ENCODE measurements at regions not wholly inside any gene's neighbourhood (a gene's known extent, or its start where the extent isn't known, plus 50 kb on each side); places are given as distances from the start of the nearest gene placed in this dataset.
"Not testable (repeated sequence)": the region's sequence is repeated elsewhere in the genome, so short reads cannot be mapped to it uniquely, and the experiment has no call there.

DNA sequence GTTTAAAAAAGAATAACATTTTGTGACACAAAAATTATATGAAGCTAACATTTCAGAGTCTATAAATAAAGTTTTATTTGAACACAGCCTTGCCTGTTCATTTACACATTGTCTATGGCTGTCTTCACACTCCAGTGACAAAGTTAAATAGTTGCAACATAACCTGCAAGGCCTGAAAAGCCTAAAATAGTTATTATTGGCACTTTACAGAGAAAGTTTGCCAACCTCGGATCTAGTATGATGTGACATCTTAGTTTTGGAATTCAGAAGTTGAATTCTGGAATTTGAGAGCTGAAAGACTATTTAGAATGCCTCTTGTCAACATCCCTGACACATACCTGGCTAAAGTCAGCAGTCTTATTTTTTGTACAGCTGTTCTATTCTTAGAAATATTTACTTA is 68.3 kb downstream of the DYRK2 start:
- DNase-seq = no peak

DNA sequence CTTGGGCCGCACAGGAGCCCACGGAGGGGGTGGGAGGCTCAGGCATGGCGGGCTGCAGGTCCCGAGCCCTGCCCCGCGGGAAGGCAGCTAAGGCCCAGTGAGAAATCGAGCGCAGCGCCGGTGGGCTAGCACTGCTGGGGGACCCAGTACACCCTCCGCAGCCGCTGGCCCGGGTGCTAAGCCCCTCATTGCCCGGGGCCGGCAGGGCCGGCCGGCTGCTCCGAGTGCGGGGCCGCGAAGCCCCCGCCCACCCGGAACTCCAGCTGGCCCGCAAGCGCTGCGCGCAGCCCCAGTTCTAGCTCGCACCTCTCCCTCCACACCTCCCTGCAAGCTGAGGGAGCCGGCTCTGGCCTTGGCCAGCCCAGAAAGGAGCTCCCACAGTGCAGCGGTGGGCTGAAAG is 70.8 kb downstream of the DYRK2 start:
- not testable (repeated sequence) for DNase-seq

DNA sequence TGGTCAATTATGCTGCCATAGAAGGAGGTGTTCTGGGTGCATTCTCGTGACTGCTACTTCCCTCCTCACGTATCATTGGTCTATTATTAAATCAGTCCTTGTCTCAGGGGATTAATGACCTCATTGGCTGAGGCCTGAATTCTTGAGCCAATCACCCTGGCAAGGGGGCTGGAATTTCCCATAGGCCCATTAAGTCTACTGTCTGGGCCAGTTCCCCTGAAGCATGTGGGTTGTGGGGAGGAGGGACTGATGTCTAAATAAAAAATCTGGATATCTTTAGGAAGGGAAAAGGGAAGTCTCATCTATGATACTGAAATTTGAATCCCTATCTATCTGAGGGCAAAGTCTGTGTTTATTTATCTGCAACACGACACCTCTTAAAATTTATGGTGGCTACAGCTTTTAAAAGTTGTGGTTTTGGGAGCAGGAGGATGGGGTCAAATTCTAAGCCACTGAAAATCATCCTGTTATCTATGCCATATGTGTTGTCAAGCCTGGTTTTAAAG is 71.9 kb downstream of the DYRK2 start:
- DNase-seq = no peak

DNA sequence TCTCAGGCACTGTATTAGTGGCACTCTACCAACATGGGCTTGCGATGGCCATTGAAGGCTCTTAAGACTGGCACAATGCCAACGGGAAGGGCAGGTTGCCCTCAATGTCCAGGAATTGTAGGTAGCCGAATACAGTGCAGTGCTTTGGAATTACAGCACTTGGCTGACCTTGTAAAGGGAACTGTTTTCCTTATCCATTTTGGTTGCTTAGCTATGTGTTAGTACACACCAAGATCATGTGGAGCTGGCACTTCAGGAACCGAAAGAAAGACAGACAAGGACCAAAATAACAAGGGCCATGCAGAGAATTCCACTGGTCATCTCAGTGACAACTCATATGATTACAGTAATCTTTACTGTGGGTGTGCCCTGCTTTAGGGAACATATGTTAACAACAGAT is 72.7 kb downstream of the DYRK2 start:
- DNase-seq = no peak

DNA sequence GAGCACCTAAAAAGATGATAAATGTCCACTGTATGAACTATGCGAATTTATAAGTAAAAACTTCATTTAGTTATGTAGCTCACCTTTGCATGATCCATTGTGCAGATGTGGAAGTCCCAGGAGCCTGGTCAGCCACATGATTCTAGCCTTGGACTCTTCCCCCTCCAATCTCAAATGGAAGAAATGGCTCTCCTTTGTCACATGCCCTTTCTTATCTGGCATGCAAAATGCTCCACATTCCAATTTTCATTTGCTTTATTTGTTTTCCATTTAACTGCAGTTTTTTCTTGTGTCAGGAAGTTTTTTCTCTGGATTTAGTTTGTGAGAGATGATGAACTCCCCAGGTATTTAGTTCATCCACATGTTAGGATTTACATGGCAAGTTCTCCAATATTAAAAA is 73.8 kb downstream of the DYRK2 start:
- DNase-seq = no peak

DNA sequence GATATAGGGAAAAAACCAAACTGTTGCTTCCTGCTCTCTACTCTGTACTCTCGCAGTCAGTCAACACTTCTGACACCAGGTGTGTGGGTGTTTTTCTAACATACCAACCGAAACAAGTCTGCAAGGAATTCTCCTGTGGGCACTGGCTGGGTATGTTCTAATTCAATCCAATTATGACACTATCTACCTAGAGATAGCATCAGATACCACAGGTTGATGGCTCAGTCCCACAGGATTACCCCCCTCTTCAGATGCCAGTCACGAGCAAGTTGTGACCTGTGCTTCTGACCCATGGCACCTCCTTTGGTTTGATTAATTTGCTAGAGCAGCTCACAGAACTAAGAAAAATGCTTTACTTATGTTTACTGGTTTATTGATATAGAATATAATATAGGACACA is 78.3 kb downstream of the DYRK2 start:
- DNase-seq = no peak

DNA sequence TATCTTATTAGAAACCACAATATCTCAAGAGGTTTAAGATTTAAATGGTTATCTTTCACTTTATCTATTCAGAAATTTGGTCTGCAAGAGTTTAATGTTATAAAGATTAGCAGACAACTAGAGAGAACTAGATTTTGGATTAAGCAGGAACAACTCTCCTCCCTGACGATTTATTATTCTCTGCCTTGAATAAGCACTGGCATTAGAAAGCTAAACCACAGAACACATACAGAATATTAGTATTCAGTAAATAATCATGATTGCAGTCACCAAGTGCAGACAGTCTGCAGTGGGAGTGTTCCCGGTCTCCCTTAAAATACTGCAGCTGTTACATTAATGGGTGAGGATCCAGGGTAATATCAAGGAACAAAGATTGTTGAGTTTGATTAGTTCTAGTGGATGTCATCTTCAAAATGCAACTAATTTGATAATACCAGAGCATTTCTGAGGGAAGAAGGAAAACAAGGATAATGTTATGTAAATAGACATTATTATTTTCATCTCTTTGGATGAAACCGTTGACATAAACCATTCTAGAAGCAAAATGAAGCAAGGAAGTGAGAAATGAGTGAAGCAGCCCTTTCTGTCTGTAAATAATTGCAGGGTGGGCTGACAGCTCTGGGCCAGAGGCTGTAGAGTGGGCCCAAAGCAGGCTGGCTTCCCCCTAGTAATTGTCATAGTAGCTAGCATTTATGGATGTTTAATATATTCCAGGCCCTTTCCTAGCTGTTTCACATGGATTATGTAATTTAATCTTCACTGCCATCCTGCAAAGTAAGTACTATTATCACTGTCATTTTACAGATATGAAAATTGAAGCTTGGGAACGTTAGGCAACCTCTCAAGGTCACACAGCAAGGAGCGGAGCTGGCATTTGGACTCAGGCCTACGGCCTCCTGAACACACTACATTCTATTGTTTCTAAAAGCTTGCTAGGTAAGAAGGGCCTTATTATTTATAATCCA is 79.4 kb downstream of the DYRK2 start:
- no peak for DNase-seq

DNA sequence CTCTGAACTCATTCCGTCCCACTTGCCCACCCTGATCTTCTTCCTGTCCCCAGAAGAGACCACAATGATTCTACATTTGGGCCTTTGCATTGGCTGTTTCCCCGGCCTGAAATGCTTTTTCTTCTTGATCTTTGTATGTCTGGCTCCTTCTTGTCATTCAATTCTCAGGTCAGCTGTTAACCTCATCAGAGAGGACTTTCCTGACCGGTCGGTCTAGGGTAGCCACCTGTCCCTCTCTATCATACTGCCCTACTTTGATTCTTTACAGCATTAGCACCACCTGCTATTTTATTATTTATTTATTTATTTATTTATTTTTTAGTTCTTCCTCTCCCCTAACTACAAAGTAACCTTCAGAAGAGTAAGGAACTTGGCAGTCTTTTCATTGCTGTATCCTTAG is 84.3 kb downstream of the DYRK2 start:
- DNase-seq = no peak

DNA sequence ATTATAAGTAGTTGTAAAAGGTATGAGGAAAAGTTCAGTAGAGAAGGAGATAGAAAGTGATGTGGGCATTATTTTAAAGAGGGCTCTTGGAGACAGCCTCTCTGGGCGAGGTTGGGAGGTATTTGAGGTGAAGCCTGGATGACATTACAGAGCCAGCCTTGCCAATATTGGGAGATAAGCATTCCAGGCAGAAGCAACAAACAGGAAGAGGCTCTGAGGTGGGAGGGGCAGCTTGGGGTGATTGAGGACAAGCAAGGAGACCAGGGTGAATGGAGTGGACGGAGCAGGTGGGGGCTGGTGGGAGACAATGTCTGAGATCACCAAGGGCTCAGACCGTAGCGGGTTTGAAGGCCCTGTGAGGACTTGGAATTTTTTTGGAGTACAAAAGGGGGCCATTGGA is 87.3 kb downstream of the DYRK2 start:
- DNase-seq = no peak

DNA sequence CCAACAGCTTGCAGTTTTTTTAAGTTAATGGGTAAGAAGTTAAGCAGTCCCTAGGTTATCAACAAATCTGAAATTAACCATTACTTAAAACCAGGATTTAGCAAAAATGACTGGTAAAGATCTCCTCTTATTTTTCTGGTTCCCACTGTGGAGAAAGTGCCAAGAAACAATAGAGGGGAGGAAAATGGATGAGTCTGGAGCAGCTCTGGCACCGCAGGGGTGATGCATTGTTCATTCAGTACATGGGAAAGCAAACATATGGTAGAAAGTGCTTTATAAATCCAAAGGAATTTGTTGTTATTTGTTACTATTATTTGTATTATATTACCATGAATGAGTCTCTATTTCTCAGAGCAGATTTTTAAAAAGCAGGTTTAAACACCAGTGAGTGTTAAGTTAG is 92.2 kb downstream of the DYRK2 start:
- DNase-seq = no peak

DNA sequence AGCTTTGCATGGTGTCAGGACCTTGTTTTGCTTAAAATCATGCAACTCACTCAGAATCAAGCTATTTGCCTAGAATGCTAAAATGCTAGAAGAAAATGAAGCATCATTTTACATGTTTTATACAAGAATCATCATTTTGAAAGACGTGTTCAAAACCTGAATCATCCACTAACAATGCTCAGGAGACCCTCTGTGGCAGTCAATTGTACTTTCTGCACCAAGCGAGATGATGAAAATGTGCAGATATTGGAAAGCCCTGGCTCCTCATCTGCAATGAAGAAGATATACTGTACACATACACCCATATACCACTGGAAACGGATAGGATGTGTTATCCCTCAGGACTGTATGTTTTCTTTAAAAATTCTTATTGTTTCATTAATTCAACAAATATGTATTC is 92.7 kb downstream of the DYRK2 start:
- no peak for DNase-seq

DNA sequence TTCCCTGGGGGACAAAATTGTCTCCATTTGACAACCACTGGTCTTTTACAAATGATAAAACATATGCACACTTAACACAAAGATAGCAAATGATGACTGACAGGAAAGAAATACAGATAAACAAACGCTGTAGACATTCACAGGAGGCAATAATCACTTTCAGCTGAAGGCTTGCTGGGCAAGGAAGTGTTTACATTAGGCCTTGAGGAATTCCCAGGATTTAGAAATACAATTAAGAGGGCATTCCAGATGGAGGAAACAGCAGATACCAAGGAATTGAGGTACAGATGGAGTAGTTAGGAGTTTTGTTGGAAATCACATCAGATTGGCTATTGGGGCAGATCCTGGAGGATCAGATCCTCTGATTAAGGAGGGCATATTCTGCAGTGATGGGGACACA is 93.9 kb downstream of the DYRK2 start:
- DNase-seq = no peak

DNA sequence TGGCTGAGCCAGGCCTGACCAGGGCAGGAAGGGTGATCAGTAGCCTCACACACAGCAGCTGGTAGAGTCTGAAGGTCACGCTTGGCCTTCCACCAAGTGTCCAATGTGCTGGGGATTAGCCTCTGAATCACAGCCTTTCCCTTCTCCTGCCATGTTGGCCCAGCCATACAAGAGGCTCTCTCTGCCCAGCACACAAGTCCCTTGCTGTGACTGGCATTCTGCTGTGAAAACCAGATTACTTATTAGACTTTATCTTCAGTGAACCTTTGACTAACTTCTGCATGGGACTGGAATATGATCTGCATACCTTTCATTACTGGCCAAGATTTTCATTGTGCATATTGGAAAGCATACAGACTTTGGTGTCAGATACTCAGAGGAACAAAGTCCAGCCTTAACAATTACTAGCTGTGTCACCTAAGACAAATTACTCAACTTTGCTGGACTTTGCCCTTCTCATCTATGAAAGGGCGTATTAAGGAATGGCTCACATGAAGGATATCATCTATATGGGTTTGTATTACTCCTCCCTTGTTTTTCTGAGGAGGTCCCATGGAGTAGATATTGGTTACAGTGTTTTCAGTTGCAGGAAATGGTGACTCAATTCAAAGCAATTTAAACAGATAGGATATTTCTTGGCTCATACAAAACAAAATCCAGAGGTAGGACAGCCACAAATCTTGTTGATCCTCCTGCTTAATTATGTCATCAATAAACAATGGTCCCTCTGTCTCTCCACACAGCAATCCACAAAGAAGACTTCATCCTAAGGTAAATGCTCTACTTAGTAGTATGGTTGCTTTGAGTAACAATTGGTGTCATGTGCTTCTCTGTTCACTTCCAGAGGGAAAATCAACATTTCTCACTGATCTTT is 99.6 kb downstream of the DYRK2 start:
- no peak for DNase-seq

DNA sequence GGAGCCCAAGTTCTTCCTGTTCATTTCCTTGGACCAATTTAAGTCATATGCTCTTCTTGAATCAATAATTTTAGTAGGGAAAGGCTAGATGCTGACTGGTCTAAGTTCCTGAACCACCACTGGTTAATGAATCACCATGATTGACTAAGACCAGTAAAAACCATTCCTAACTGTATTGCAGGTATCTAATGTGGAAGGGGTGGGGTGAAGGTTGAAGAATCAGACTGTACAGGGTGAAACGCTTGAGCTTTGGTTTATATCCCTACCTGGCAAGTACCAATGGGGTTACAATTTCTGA is 100.1 kb downstream of the DYRK2 start:
- DNase-seq = no peak

DNA sequence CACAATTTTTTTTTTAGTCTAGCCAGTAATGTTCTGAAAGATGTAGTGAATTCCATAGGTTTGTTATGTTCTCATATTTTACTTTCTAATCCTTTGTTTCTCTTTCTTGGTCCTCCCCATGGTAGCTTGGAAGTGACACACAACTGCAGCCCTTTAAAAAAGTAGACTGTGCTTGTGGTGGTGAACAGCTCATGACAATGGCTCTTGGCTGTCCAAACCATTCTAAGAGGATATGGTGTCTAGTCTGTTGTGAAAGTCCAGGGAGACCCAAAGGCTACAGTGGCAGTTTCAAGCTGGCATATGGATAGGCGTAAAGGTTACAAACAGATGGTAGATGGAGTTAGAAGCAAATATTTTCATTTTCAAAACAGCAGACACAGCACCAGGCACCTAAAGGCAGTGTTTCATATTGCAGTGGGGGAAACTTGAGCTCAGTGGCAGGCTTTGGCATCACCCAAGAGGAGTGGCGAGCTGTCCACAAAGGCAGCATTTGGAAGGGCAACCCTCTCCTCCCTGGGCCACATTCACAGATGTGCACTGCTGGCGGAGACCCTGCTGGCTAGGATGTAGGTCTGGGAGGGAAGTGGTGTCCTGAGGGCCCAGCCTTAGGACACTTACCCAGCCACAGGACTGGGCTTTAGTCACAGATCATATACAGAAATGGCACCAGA is 102.1 kb downstream of the DYRK2 start:
- no peak for DNase-seq

DNA sequence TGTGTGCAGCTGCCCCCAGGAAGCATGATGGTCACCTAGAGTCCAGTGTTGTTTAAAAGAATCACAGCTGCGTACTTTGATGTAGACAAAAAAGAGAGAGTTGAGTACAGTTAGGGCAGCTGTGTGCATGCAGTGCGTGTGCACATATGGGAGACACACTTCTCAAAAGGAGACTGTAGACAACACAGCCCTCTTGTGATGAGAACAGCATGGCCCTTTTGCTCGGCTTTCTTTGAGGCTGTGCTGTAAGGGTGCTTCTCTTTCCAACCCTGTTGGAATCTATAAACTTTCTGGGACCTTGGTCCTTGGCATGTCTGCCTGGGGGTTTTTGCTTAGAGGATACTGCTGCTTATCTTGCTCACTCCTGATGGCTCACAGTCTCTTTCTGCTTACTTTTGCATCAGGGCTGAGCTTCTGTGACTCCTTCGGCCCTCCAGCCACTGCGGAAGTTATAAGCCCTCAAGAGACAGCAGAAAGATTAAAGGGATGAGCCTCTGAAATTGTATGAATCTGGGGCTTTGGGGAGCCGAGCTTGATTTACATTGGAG is 102.9 kb downstream of the DYRK2 start:
- no peak for DNase-seq

DNA sequence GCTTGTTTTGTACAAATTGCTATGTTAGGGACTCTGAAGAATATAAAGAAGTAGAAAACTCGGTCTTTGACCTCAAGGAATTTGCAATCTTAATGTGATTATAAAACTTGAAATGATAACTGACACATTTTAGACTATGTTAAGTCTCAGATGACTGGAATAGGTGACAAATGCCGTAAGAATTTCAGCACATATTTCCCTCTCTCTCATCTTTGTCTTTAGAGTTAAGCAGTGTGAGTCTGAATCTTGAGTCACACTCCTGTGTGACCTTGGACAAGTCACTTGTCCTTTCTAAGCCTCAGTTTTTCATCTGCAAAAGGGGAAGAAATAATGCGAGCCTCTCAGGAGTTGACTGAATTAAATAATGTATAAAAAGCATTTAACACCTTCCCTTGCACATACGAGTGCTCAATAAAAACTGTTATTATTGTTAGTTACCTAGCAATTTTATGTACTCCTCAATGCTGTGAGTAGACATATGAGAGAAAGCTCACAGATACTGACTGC is 103.7 kb downstream of the DYRK2 start:
- DNase-seq = no peak

DNA sequence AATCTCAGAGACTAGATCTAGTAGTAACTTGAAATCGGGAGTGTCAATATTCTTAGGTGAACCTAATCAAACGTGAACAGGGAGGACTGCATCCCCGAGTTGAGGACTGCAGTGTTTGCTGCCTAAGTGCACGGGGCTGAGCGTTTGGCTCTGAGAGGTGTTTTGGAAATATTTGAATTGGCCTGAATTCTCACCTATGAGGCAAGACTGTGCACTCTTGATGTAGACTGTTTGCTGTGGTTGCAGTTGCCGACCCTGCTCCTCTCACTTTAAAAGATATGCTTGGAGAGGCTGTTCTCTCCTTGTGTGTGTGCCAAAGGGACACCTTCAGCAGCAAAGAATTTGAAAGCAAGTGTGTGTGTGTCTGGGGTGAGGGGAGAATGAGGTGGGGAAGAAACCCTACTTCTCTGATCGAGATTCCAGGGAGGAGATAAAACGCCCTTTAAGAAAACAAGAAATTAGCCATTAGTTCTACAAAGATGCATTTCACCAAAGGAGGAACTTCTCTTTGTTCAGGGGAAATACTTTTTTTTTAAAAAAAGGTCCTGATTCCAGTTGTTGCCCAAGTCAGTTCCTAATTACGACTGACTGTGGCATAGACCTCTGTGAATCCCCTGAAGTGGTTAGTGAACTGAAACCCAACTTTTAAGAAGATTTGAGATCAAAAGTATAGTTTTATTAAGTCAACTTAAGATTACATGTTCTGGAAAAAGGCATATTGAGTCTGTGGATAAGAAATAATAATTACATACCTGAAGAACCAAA is 106.6 kb downstream of the DYRK2 start:
- no peak for DNase-seq

DNA sequence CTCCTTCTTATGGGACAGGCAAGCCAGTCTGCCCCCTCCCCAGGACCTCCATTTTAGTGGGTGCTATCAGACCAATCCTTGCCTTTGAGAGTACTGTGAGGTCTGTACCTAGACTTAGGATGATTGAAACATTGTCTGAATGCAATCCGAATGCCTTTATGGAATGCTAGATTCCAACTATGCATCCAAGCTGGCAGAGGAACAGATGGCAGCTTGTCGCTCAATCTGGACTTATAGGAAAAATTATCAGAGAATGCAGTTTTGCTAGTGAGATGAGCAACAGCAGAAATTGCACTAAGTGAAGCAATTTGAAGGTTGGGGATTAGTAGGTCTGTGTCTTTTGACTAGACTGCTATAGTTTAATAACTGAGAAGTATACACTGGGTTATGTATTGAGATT is 109.1 kb downstream of the DYRK2 start:
- DNase-seq = no peak

DNA sequence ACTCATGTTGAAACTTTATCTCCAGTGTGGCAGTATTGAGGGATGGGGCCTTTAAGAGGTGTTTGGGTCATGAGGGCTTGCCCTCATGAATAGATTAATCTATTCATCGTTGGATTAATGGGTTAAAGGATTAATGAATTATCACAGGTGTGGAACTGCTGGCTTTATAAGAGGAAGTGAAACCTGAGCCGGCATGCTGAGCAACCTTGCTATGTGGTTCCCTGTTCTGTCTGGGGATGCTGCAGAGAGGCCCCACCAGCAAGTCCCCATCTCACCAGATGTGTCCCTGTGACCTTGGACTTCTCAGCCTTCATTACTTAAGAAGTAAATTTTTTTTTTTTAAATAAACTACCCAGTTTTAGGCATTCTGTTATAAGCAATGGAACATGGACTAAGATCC is 109.6 kb downstream of the DYRK2 start:
- no peak for DNase-seq

DNA sequence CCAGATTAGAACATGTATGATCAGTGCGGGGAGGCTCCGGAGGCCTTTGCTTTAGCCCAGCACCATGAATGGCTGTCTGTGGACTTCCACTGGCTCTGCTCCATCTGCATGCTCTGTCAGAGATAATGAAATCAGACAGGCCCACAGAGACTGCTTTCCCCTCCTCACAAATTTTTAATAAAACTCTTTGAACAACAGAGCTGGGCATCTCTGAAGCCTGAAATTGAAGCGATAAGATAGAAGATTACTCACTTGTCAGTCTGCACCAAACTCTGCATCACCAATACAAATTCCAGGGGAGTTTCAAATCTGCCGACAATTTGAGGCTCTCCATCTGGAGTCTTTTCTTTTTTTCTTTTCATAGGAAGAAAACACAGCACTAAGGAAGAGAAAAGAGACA is 110.0 kb downstream of the DYRK2 start:
- no peak for DNase-seq

DNA sequence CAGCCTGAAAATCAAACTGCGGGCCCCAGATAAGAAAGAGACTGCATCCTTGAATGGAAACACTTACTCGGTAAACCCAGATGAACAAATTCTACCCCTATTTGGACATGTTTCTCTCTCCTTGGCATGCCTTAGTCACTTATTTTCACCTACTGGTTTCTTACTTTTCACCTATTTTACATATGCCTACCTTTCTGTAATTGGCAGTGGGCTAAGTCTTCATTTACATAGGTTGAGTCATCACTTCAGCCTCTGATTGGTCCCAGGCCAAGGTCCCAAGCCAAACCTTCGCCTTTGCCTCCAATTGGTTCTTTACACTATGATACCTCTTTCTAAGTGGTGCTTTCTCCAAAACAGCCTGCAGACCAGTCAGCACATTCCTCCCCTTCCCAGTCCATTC is 111.3 kb downstream of the DYRK2 start:
- peak; percentile 11 for DNase-seq
